Thyroid gland (tissue), 4 donors: ENCODE measurements at regions not wholly inside any gene's neighbourhood (a gene's known extent, or its start where the extent isn't known, plus 50 kb on each side); places are given as distances from the start of the nearest gene placed in this dataset.

Source experiments
- DNase-seq, 2 donors: peaks; one replicate each; pipeline ENCODE4 v3.0.0-alpha.2; 2019
- H3K27ac ChIP-seq, 3 donors: fragments of 200-600 bp; sonication (generic); 1 replicate in 2 of 3; 2 replicates in 1 of 3; pipeline ENCODE4 v1.5.1; 2016 to 2019; ENCODE audit warnings: mild to moderate bottlenecking in 1 of 3, moderate library complexity in 1 of 3
- H3K27me3 ChIP-seq: fragments of 200-600 bp; sonication (generic); one replicate; pipeline ENCODE4 v1.5.1; 2019
- H3K36me3 ChIP-seq, 2 donors: fragments of 200-600 bp; sonication (generic); one replicate each; pipeline ENCODE4 v1.5.1; 2016 to 2019
- H3K4me1 ChIP-seq, 2 donors: fragments of 200-600 bp; sonication (generic); one replicate each; pipeline ENCODE4 v1.5.1; 2017 to 2019
- H3K4me3 ChIP-seq, 3 donors: fragments of 200-600 bp; sonication (generic); replicated peaks in 1 of 3; 1 replicate in 2 of 3; 2 replicates in 1 of 3; pipeline ENCODE4 v1.5.1; 2016; ENCODE audit warnings: mild to moderate bottlenecking in 1 of 3
- H3K9me3 ChIP-seq: fragments of 200-600 bp; sonication (generic); one replicate; pipeline ENCODE4 v1.5.1; 2017
- POLR2A ChIP-seq, 2 donors: fragments of 450-650 bp; IDR thresholded peaks; one replicate each; pipeline ENCODE4 v1.6.1; 2017; ENCODE audit warnings: antibody characterized with exemption in 2 of 2, mild to moderate bottlenecking in 2 of 2, moderate library complexity in 1 of 2
- WGBS, 2 donors: methylation state at CpG; one replicate each; pipeline ENCODE4 v1.1.5; 2017; 5-methylcytosine and 5-hydroxymethylcytosine counted together
- intact Hi-C: fragments of 100-400 bp; cut with DNase I; formaldehyde crosslinking; loops from one replicate; pipeline ENCODE4 v1.15.1; 2023
- TF ChIP-seq, protein P1 (sequence below), 6 experiments: fragments of 200-600 bp in 3 of 6; fragments of 450-650 bp in 3 of 6; sonication (generic) in 3 of 6; IDR thresholded peaks; one replicate each; pipeline ENCODE4 v1.5.1; 2016 to 2019; ENCODE audit warnings: antibody characterized with exemption in 6 of 6, mild to moderate bottlenecking in 2 of 6, inconsistent platforms in 1 of 6, moderate library complexity in 1 of 6

DNA sequence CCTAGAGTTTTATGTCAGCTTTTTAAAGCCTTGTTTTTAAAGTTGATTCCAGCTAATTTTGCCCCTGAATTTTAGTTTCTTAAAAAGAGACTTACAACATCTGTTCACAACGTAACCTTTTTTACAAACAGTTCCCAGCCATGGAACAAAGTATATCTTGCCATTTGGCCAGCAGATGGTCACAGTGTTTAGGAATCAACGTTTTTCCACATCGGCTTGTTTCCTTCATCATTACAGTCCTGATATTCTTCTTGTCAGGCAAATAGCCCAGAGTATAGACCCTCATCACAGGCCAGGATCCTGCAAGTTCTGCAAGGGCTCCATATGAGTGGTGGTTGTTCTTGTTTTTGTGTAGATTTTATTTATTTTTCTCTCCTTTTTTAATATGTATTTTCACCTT is 341.7 kb upstream of the HTR1E start:
- intact Hi-C loops: no loop called here
- 48 to 78% methylated on average over 3 of the region's 3 CpGs for WGBS, 2 donors
- no peak for TF ChIP-seq POLR2A (IDR thresholded peaks at IDR 0.05)
- TF ChIP-seq, protein P1, sequence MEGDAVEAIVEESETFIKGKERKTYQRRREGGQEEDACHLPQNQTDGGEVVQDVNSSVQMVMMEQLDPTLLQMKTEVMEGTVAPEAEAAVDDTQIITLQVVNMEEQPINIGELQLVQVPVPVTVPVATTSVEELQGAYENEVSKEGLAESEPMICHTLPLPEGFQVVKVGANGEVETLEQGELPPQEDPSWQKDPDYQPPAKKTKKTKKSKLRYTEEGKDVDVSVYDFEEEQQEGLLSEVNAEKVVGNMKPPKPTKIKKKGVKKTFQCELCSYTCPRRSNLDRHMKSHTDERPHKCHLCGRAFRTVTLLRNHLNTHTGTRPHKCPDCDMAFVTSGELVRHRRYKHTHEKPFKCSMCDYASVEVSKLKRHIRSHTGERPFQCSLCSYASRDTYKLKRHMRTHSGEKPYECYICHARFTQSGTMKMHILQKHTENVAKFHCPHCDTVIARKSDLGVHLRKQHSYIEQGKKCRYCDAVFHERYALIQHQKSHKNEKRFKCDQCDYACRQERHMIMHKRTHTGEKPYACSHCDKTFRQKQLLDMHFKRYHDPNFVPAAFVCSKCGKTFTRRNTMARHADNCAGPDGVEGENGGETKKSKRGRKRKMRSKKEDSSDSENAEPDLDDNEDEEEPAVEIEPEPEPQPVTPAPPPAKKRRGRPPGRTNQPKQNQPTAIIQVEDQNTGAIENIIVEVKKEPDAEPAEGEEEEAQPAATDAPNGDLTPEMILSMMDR (IDR thresholded peaks at IDR 0.05): no peak
- H3K9me3 ChIP-seq: no peaks in the 10 kb centered on the region
- H3K4me1 ChIP-seq: no peaks in the 10 kb centered on the region
- DNase-seq: no peak
- H3K27ac ChIP-seq: no peak overlapping the region
- no peaks in the 10 kb centered on the region for H3K36me3 ChIP-seq
- no peak overlapping the region for H3K4me3 ChIP-seq
- H3K27me3 ChIP-seq: no peaks in the 10 kb centered on the region

DNA sequence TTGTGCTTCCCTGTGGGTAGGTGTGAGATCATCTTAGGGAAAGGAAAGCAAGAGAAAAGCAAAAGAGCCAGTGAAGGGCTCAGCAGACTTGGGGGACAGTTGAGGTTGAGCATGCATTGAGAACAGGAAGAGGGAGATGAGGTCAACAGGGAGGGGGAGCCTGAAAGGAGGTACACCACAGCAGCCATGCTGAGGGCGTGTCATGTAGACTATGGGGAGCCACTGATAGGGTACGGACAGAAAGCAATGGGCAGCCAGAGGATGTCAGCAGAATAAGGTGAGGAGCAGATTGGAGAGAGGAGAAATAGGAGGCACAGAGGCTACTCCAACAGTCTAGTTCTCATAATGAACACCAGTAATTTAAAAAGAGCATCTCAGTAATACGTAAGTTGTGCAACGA is 351.1 kb upstream of the HTR1E start:
- no peaks in the 10 kb centered on the region for H3K36me3 ChIP-seq
- no peaks in the 10 kb centered on the region for H3K9me3 ChIP-seq
- H3K27ac ChIP-seq: no peak overlapping the region
- H3K4me1 ChIP-seq: no peaks in the 10 kb centered on the region
- H3K27me3 ChIP-seq: no peaks in the 10 kb centered on the region
- TF ChIP-seq, protein P1 (IDR thresholded peaks at IDR 0.05): no peak
- intact Hi-C loops: no loop called here
- no peak overlapping the region for H3K4me3 ChIP-seq
- WGBS, 2 donors: 93 to 96% methylated on average over 4 of the region's 4 CpGs
- no peak for DNase-seq

DNA sequence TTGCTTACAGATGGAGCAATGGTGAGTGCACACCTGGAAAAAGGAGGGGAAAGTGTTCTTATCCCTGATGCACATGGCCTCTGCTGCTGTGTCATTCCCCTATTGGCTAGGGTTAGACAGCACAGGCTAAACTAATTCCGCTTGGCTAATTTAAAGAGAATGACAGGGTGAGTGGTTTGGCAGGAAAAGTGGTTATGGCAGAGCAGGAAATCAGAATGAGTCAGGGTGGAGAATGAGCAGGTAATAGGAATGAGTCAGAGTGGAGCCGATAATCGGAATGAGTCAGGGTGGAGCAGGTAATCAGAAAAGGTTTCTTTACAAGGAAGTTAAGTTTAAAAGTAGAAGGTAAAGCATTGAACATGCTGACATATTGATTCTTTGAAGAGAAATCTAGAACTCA is 355.5 kb upstream of the HTR1E start:
- WGBS, 2 donors: 94 to 95% methylated on average over 3 of the region's 3 CpGs
- no peaks in the 10 kb centered on the region for H3K9me3 ChIP-seq
- intact Hi-C loops: no loop called here
- no peaks in the 10 kb centered on the region for H3K36me3 ChIP-seq
- no peak overlapping the region for H3K4me3 ChIP-seq
- no peak overlapping the region for H3K27ac ChIP-seq
- H3K27me3 ChIP-seq: no peaks in the 10 kb centered on the region
- H3K4me1 ChIP-seq: no peaks in the 10 kb centered on the region
- no peak for TF ChIP-seq POLR2A (IDR thresholded peaks at IDR 0.05)
- TF ChIP-seq, protein P1 (IDR thresholded peaks at IDR 0.05): no peak
- no peak for DNase-seq

DNA sequence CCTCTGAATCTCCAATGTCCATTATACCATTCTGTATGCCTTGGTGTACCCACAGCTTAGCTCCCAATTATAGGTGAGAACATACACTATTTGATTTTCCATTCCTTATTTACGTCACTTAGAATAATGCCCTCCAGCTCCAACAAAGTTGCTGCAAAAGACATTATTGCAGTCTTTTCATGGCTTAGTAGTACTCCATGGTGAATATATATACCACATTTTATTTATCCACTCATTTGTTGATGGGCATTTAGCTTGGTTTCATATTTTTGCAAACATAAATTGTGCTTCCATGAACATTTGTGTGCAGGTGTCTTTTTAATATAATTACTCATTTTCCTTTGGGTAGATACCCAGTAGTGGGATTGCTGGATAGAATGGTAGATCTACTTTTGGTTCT is 374.1 kb upstream of the HTR1E start:
- Histone ChIP-seq H3K9me3 (no peaks in the 10 kb centered on the region), H3K4me1 (no peaks in the 10 kb centered on the region), H3K36me3 (no peaks in the 10 kb centered on the region), H3K27ac (no peak overlapping the region), H3K4me3 (no peak overlapping the region), H3K27me3 (no peaks in the 10 kb centered on the region)
- intact Hi-C loops: no loop called here
- TF ChIP-seq, protein P1 (IDR thresholded peaks at IDR 0.05): no peak
- TF ChIP-seq POLR2A (IDR thresholded peaks at IDR 0.05): no peak
- DNase-seq: no peak
- WGBS, 2 donors: 89 to 93% methylated on average over 1 of the region's 1 CpG

DNA sequence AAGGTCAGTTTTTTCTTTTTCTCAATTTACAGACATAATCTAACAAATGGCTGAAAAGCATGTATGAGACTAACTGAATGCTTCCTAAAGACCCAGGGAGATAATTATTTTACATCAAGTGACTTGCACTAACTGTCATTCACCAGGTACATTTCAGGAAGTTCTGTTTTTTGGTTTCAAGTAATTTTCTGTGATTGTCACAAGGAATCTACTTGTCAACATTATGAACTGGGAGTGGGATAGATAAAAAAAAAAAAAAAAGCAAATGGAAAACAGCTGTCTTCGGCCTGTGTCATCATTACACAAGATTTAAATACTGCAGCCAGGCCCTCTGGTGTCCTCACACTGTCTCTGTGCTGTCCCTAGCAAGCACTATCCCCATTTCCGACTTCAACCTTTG is 379.0 kb upstream of the HTR1E start:
- Histone ChIP-seq H3K27ac (no peak overlapping the region), H3K4me1 (no peaks in the 10 kb centered on the region), H3K4me3 (no peak overlapping the region), H3K36me3 (no peaks in the 10 kb centered on the region), H3K27me3 (no peaks in the 10 kb centered on the region), H3K9me3 (no peaks in the 10 kb centered on the region)
- intact Hi-C loops: no loop called here
- TF ChIP-seq POLR2A (IDR thresholded peaks at IDR 0.05): no peak
- TF ChIP-seq, protein P1 (IDR thresholded peaks at IDR 0.05): no peak
- WGBS, 2 donors: 75 to 81% methylated on average over 2 of the region's 2 CpGs
- DNase-seq: no peak
